ENCODE measurements at regions not wholly inside any gene's neighbourhood (a gene's known extent, or its start where the extent isn't known, plus 50 kb on each side); places are given as distances from the start of the nearest gene placed in this dataset.

DNA sequence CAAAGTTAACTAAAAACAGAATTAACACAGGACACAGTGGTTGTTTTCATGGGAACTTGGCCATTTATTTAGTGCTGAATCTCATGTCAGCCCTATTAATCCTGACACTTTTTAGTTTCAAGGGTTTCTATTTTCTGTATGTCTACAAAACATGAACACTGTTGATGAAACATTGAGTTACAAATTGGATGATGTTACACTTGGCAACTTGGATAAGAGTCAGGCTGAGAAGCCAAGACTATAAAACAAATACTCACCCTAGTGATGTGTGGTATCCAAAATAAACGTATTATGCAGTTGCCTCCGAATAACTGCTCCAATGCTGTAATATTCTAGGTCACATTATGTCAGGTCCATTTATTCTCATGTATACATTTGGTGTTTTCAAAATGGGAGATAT is 349.6 kb downstream of the ZIC1 start:
- DNase-seq (ENCODE audit: low spot score), result no peak

DNA sequence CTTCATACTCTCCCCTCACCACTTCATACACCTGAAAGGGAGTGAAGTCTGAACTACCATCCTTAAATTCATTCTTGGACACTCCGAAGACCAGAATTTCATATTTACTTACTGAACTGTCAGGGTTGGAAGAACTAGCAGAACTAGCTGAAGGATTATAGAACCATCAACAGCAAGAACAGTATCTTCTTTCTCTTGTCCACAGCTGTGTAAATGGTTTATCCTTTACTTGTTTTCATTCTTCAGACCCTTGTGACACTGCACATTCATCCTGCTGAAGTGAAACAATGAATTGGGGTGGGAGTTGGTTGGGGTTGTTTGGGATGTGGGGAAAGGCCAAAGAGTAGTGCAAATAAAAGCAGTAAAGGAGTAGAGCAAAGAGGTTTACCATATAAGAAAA is 350.9 kb downstream of the ZIC1 start:
- no peak for DNase-seq (ENCODE audit: low spot score)

DNA sequence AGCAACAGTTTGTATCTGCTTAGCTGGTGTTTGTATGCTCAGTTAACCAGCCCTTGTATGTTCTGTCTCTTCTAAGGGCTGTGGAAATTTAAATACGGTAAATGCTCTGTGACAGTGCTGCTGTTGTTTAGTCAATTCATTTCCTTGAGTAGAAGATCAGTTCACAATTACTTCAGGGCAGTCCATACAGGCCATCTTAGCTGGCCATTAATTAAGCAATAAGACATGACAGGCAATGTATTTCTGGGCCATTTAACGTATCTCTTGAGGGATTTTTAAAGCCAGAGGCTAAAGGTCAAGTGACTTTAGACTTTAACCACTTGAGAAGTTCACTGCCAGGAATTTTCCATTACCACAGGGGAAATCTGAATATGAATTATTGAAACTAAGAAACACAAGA is 351.8 kb downstream of the ZIC1 start:
- DNase-seq (ENCODE audit: low spot score), result no peak

DNA sequence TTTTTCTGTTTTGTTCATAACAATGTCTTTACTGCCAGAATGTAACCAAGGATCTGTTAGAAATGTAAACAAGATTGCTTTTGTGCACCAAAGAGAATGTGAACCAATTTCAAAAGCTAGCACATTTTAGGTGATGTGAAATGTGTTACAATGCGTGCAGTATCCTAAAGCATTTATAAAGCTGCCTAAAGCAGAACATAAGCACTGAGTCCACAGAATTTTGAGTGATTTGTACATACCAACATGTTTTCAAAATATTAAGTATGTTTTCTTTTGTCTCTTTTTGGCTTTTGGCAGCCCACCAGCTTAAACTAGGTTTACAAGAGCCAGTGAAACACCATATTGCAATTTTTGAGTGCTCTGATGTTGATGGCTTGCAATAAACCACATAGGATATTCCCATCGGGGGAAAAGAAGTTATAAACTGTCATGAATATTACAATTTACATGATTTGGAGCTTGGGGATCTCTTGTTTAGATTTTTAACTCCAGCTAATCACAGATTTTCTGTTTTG is 364.0 kb downstream of the ZIC1 start:
- DNase-seq (ENCODE audit: low spot score), result no peak

DNA sequence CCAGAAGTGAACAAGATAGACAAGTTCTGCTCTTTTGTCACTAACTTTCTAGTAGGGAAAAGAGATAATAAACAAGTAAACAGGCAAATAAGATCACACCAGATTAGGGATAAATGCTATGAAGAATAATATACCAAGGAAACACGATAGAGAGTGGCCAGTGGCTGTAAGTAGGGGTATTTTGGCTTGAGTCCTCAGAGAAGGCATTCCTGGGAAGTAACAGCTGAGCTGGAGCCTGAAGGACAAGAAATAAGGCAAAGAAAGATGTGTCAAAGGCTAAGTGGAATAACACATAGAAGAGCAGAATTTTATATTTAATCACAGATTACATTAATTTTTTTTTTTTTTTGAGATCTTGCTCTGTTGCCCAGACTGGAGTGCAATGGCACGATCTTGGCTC is 366.2 kb downstream of the ZIC1 start:
- DNase-seq (ENCODE audit: low spot score), result no peak

DNA sequence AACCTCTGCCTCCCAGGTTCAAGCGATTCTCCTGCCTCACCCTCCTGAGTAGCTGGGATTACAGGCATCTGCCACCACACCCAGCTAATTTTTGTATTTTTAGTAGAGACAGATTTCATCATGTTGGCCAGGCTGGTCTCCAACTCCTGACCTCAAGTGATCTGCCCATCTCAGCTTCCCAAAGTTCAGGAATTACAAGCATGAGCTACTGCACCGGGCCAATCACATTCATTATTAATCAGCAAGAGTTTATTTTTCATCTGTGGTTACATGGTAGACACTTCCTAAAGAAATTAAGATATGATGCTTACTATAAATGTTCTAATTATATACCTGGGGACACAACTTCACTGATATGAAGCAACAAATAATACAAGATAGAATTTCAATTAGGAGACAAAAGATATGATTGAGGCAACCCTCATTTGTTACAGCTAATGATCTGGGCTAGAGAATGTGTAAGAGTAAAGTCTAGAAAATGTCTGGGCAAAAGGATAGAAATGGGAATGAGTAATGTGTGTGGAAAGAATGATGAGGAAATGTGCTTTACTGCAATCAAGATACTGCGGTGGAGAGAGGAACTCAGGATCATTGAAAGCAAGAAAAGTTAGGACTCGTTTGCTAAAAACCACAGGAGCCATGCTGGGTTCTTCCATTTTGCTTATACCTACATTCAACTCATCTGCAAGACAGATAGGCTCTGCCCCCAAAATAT is 366.8 kb downstream of the ZIC1 start:
- no peak for DNase-seq (ENCODE audit: low spot score)

DNA sequence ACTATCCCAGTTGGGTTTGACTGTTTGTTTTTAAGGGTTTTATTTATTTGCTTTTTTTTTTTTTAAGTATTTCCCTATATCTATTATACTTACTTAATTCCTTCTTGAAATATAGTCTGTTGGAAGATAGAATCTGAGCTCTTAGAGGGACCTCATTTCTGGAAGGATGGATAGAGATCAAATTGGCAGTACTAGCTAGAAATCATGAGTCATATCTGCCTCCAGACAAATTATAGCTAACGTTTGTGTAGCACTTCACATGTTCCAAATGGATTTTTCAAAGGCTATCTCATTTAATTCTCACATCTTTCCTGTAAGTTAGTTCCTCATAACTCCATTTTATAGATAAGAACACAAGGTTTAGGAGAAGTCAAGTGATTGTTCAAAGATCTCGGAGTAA is 384.7 kb downstream of the ZIC1 start:
- no peak for DNase-seq (ENCODE audit: low spot score)

DNA sequence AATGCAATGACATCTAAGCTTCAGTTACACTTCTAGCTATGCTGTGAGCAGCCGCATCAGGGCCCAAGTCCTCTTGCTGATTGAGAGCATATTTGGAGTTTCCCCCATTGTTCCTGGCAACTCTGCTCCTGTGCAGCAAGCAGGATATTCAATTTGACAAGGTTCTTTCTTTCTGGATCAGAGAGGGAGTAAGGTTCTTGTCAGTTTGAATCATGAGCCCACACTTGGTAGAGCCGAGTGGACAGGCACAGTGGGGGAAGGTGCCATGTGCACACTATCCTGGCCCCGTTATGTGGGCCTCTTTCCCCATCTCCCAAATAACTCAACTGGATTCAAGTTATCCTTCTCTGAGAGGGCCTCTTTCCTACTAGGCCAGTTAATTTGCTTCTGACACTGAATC is 385.4 kb downstream of the ZIC1 start:
- DNase-seq (ENCODE audit: low spot score), result no peak

DNA sequence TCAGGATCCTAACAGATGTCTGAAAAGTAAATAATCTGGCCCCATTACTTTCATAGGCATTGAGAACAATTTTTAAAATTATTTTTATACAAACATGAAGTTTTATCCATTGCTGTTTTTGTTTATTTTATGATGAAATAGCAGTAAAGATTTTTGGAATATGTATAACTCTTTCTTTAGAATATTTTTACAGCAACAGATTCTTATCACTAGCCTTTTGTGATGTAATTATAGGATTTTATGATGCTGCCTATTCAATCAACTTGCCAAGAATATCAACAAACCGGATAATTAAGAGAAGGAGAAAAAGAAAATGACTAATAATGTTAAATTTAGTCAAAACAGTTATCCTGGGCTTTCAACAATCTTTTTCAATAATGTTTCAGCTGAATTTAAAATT is 386.3 kb downstream of the ZIC1 start:
- no peak for DNase-seq (ENCODE audit: low spot score)

DNA sequence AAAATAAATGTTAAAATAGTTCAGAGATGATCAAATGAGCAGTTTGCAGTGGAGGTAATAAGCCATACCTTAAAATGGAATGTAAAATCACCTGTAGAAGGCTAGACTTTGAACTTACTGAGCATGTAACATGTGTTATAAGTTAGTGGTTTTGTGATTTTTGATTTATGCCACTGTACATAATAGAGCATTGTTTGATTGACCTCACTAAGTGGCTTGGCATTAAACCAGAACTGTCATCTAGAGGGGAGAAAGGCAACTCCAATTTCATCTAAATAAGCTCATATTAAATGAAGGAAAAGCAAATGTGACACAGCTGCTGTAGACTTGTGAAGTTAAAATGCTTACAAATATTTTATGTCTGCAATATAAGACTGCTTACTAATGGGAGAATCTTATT is 387.9 kb downstream of the ZIC1 start:
- no peak for DNase-seq (ENCODE audit: low spot score)

DNA sequence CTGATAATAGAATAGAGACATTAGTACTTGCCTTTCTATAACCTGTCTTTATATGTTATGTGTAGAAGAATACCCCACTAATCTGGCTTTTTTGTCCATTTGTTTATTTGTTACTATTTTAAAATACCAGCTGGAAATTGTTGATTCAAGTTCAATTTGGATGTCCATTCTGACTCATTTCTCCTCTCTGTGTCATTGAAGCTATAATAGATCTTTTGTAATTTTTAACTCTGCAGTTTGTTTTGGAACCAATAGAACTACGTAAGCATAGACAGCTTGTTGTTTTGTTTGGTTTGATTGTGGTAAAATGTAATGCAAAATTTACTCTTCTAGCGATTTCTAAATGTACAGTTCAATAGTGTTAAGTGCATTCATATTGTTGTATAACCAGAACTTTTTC is 390.4 kb downstream of the ZIC1 start:
- DNase-seq (ENCODE audit: low spot score), result no peak

DNA sequence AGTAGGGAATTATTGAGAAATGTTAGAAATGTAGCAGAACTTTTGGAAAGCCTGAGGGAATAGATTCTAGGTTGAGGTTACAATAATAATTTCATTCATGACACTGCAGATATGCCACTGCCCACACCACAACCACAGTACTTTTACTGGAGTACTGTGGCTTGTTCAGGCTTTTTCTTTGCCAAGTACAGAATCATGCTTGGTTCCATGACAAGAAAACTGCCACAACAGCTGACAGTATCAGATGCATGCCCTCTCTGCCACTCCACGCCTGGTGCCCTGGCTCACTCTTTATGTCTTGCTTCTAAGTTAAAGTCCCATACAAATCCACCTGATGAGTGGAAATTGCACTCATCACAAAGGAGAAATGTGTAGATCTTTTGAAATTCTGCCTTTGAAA is 398.6 kb downstream of the ZIC1 start:
- no peak for DNase-seq (ENCODE audit: low spot score)

DNA sequence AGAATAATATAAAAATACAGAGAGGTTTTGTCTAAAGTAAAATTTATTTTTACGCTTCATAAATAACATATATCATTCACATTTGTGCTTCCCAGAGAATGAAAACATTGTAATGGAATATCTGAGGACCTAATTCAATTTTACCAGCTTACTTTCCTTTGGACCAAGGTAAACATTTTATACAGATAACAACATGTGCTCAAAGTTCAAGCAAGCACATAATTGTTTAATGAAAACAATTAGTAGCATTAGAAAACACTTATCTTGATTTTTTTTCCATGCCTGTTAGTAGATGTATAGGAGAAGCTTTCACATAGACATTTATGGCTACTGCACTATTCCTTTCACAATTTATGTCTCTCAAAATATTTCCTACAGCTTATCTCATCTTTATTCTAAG is 400.0 kb downstream of the ZIC1 start:
- no peak for DNase-seq (ENCODE audit: low spot score)

DNA sequence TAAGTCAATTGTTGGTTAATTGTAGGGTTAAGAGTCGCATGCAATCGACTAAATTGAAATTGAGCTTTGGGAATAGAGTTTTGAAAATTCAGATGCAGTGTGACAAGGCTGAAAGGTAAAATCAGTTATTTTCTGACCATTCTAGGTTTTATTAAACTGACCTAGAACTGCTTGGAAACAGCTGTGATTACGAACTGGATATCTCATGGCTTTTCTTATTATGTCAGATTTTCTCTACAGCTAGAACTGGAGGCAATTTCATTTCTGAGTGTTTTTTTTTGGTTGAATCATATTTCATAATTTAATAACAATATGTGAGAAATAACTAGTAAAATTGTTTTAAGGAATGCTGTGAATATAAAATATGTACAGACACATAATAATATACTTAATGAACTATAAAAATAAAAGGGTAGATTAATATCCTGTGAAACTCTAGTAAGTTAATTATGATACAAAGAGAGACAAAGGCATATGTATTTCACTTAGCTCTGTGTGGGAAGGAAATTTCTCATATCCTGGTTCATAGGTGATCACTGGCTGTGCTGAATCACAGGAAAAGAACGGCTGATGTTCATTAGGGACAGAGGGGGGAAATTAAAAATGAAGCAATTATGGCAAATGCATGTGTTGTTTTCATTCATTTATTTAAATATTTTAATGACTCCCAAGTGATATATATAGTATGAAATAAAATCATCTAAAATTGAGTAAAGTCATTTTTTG is 403.2 kb downstream of the ZIC1 start:
- no peak for DNase-seq (ENCODE audit: low spot score)

DNA sequence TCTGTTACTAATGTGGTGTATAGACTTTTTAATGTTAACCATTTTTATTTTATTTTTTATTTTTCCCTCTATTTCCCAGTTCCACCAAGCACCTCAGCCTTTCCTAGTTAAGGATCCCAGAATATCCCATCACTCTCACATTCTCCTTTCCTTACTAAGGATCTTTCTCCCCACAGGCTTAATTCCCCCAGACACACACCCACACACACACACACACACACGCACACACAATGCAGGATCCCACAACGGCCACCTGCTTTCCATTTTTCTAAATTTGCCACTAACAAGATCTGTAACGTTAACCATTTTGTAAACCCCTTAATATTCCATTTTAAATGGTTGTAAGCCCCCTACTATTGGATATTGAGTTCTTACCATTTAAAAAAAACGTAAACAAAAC is 404.1 kb downstream of the ZIC1 start:
- DNase-seq (ENCODE audit: low spot score), result no peak

DNA sequence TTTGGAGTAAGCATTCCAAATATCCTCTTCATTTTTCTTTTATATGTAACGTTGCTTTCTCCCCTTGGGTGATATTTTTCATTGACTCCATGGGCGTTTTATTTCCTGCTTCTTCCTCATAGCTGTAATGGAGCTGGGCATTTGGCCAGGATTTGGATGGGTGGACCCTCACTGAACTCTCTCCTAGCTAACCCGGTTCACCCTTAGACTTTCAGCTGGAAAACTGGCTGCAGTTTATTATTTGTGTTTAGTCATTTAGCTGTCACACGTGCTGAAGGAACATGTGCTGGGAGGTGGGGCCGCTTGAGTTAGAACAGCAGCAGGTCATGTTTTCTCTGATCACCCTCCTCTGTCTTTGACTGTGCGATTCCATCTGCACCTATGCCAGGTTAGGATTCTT is 407.6 kb downstream of the ZIC1 start:
- DNase-seq (ENCODE audit: low spot score), result no peak

DNA sequence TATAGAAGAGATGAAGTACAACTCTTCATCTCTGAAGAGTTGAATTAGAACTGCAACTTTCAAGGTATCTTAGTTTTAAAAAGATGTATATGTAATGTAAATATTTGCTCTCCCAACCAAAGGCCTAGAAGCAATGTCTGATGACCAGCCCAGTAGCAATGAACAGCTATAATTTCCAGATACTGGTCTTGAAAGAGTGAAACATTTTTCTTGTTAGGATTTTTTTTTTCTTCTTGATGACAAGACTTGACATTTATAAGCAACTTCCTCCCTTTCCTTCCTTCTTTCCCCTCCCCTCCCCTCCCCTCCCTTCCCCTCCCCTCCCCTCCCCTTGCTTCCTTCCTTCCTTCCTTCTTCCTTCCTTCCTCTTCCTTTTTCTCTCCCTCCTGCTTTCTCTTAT is 423.4 kb downstream of the ZIC1 start:
- no peak for DNase-seq (ENCODE audit: low spot score)

DNA sequence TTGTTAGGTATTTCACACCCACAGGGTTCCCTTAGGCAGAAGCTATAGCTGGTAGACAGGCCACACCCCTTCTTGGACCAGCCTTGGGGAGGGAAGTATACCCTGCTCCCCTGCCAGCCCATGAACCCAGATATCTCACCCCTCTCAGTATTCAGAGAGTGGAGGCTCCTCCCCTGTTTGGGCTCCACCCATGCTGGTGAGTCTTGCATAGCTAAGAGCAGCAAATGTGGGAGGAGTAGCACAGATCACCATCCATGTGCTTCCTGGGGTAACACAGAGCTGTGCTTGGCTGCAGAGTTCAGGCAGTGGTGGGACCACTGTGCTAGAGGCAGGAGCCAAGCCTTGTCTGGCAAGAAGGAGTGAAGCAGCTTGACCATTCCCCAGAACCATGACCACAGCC is 427.2 kb downstream of the ZIC1 start:
- no peak for DNase-seq (ENCODE audit: low spot score)

DNA sequence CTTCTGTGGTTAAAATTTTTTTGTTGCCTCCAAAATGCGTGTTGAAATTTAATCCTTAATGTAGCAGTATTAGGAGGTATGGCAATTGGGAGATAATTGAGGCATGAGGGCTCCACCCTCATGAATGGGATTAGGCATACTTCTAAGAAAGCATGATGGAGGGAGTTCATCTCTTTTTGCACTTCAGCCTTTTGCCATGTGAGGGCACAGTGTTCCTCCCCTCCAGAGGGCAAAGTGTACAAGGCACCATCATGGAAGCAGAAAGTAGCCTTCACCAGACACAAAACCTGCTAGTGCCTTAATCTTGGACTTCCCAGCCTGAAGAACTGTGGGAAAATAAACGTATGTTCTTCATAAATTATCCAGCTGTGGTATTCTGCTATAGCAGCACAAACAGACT is 429.5 kb downstream of the ZIC1 start:
- DNase-seq (ENCODE audit: low spot score), result no peak

DNA sequence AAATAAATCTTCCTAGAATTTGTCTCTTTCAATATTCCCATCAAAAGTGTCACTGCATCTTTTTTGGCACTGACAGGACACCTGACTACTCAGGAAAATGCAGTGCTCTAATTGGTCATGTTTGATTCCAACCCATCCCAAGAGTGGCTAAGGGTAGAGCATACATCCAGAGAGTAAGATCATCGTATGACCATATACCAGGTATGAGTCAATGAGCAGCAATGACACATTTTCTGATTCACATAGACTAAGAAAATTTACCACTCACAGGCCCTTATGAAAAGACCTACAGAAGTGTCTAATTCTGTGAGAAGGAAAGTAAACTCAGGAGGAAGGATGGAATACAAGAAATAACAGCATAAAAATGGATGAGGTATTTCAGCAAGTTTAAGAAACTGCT is 434.2 kb downstream of the ZIC1 start:
- no peak for DNase-seq (ENCODE audit: low spot score)

DNA sequence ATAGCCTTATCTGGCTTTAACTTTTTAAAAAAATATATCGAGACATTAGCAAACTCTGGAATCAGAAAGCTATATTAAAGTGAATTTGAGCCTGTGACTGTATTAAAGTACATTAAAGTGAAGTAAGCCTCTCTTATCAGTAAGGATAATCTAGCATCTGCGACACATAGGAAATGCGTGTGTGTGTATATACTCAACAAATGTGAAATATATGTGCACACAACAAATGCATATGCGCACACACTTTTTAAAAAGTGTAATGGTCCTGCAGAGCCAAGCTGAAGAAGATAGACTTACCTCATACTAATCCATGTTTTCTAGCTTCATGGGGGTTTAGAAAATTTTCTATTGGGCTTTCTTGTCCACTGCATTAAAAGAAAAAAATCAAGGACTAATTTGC is 437.1 kb downstream of the ZIC1 start:
- DNase-seq (ENCODE audit: low spot score), result no peak

DNA sequence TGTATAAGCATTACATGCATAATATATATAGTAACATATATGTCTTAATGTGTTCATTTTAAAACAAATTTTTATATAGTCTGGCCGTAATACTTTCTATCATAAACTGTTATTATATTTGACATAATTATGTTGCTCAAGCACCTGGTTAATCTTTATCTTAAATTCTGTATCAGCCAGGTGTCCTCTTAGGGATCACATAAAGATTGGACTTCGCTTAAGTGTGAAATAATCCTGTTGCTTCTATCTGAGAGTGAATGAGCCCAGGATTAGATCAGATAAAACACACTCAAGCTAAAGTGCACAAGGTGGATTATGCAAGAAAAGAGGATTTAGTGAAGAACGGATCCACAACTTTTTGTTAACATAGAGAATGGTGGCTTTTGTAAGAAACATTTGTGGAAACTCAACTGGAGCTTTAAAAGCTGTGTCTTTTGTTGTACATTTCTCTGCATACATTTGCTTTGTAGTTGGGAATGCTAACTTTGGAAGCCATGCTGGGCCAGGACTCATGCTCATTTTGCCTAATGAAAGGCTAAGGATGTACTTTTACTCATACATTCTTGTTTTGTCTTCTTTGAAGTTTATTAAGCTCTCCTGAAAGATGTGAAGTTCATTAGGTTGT is 437.8 kb downstream of the ZIC1 start:
- DNase-seq (ENCODE audit: low spot score), result peak; percentile 47

DNA sequence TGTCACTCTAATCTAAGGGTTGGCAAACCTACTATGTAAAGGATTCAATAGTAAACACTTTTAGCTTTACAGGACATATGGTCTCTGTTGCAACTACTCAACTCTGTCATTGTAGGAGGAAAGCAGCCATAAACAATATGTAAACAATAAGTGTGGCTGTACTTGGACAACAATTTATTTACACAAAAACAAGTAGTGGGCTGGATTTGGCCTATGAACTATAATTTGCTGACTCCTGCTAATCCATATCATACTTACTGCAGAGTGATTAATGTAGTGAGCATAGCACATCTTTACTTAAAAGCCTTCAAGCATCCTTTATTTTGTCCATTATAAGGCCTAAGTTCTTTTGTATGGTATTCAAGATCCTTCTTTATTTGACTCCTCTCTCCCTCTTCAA is 441.9 kb downstream of the ZIC1 start:
- no peak for DNase-seq (ENCODE audit: low spot score)
